MM.1S (cell line): ENCODE measurements at regions not wholly inside any gene's neighbourhood (a gene's known extent, or its start where the extent isn't known, plus 50 kb on each side); places are given as distances from the start of the nearest gene placed in this dataset.

Source experiments
- DNase-seq: peaks from one replicate; pipeline ENCODE4 v3.0.0-alpha.2; 2015
- H2AFZ ChIP-seq: fragments of 300-600 bp; sonication (generic); 2 replicates; pipeline ENCODE4 v1.6.0; 2016; ENCODE audit warnings: antibody characterized with exemption, low read length
- H3F3A ChIP-seq: fragments of 300-600 bp; sonication (generic); 2 replicates; pipeline ENCODE4 v1.6.1; 2016; ENCODE audit warnings: mild to moderate bottlenecking, antibody characterized with exemption, low read length, moderate library complexity, mixed read lengths; ENCODE audit not compliant: insufficient read depth
- H3K27ac ChIP-seq: fragments of 300-600 bp; sonication (generic); 2 replicates; pipeline ENCODE4 v1.5.1; 2016; ENCODE audit warnings: mild to moderate bottlenecking, low read length
- H3K27me3 ChIP-seq: fragments of 300-600 bp; sonication (generic); replicated peaks from 2 replicates; pipeline ENCODE4 v1.6.0; 2016; ENCODE audit warnings: low read length; ENCODE audit not compliant: insufficient read depth
- H3K36me3 ChIP-seq: fragments of 300-600 bp; sonication (generic); replicated peaks from 2 replicates; pipeline ENCODE4 v1.6.1; 2016; ENCODE audit warnings: mild to moderate bottlenecking, low read length, mixed read lengths; ENCODE audit not compliant: insufficient read depth
- H3K4me1 ChIP-seq: fragments of 300-600 bp; sonication (generic); 2 replicates; pipeline ENCODE4 v1.6.1; 2016; ENCODE audit warnings: low read length, mixed read lengths
- H3K4me2 ChIP-seq: fragments of 300-600 bp; sonication (generic); 2 replicates; pipeline ENCODE4 v1.6.0; 2016; ENCODE audit warnings: low read depth, low read length
- H3K4me3 ChIP-seq: fragments of 300-600 bp; sonication (generic); 2 replicates; pipeline ENCODE4 v1.5.1; 2016; ENCODE audit warnings: low read length, mixed read lengths
- H3K79me2 ChIP-seq: fragments of 300-600 bp; sonication (generic); 2 replicates; pipeline ENCODE4 v1.6.1; 2016; ENCODE audit warnings: mixed run types, low read length, mixed read lengths
- H3K9ac ChIP-seq: fragments of 300-600 bp; sonication (generic); 2 replicates; pipeline ENCODE4 v1.6.1; 2016; ENCODE audit warnings: low read length, mixed read lengths
- H3K9me2 ChIP-seq: fragments of 300-600 bp; sonication (generic); replicated peaks from 2 replicates; pipeline ENCODE4 v1.6.1; 2016; ENCODE audit warnings: mild to moderate bottlenecking, low read length, mixed read lengths; ENCODE audit not compliant: insufficient read depth
- H3K9me3 ChIP-seq: fragments of 300-600 bp; sonication (generic); replicated peaks from 2 replicates; pipeline ENCODE4 v1.6.1; 2016; ENCODE audit warnings: mild to moderate bottlenecking, low read length, mixed read lengths; ENCODE audit not compliant: insufficient read depth
- H4K20me1 ChIP-seq: fragments of 300-600 bp; sonication (generic); 2 replicates; pipeline ENCODE4 v1.6.1; 2016; ENCODE audit warnings: mild to moderate bottlenecking, low read length, moderate library complexity, mixed read lengths; ENCODE audit not compliant: insufficient read depth
- CTCF ChIP-seq: fragments of 300-600 bp; sonication (generic); IDR thresholded peaks from 2 replicates; pipeline ENCODE4 v1.5.1; 2016; ENCODE audit warnings: antibody characterized with exemption, low read length, mixed read lengths
- EZH2 ChIP-seq: fragments of 300-600 bp; sonication (generic); optimal IDR thresholded peaks from 2 replicates; pipeline ENCODE3; 2017; ENCODE audit warnings: low read depth, mild to moderate bottlenecking, antibody characterized with exemption, low read length, mixed read lengths
- EZH2phosphoT487 ChIP-seq: fragments of 300-600 bp; sonication (generic); IDR thresholded peaks from 2 replicates; pipeline ENCODE4 v1.6.1; 2018; ENCODE audit warnings: antibody characterized with exemption, low read length

GRCh38 chr6:101042966-101043365 is 161.8 kb upstream of the ASCC3 start:
- no peak overlapping the region for H3K27ac ChIP-seq
- TF ChIP-seq EZH2 (no peak), EZH2phosphoT487 (no peak), CTCF (no peak)

GRCh38 chr6:101058296-101058695 is 177.2 kb upstream of the ASCC3 start:
- no peak overlapping the region for H2AFZ ChIP-seq
- no peaks in the 10 kb centered on the region for H3K79me2 ChIP-seq
- H3K27me3 ChIP-seq: no peaks in the 10 kb centered on the region
- no peak for DNase-seq
- H3K27ac ChIP-seq: no peak overlapping the region
- no peak overlapping the region for H3K4me2 ChIP-seq
- no peak overlapping the region for H3K9ac ChIP-seq
- TF ChIP-seq EZH2phosphoT487: no peak
- no peak for TF ChIP-seq EZH2
- no peaks in the 10 kb centered on the region for H3F3A ChIP-seq
- no peaks in the 10 kb centered on the region for H3K9me3 ChIP-seq
- no peaks in the 10 kb centered on the region for H4K20me1 ChIP-seq
- no peaks in the 10 kb centered on the region for H3K4me1 ChIP-seq
- no peak overlapping the region for H3K4me3 ChIP-seq
- H3K9me2 ChIP-seq: no peaks in the 10 kb centered on the region
- H3K36me3 ChIP-seq: no peaks in the 10 kb centered on the region

More at GRCh38 chr6:101042966-101043365, 161.8 kb upstream of the ASCC3 start:
- no peaks in the 10 kb centered on the region for H3K4me1 ChIP-seq
- no peaks in the 10 kb centered on the region for H3F3A ChIP-seq
- no peaks in the 10 kb centered on the region for H3K9me2 ChIP-seq
- no peaks in the 10 kb centered on the region for H3K36me3 ChIP-seq
- no peaks in the 10 kb centered on the region for H3K9me3 ChIP-seq
- no peaks in the 10 kb centered on the region for H4K20me1 ChIP-seq
- H3K4me3 ChIP-seq: no peak overlapping the region
- H3K4me2 ChIP-seq: no peak overlapping the region
- no peaks in the 10 kb centered on the region for H3K27me3 ChIP-seq
- DNase-seq: no peak
- no peaks in the 10 kb centered on the region for H3K79me2 ChIP-seq
- H2AFZ ChIP-seq: no peak overlapping the region
- H3K9ac ChIP-seq: no peak overlapping the region

GRCh38 chr6:101066481-101066880 is 185.4 kb upstream of the ASCC3 start:
- Histone ChIP-seq H3K9me2 (no peaks in the 10 kb centered on the region), H3K9ac (no peak overlapping the region), H3F3A (no peaks in the 10 kb centered on the region), H3K4me3 (no peak overlapping the region), H3K4me2 (no peak overlapping the region), H3K36me3 (no peaks in the 10 kb centered on the region), H3K9me3 (no peaks in the 10 kb centered on the region), H3K4me1 (no peaks in the 10 kb centered on the region), H3K27ac (no peak overlapping the region), H2AFZ (no peak overlapping the region), H3K27me3 (no peaks in the 10 kb centered on the region), H3K79me2 (no peaks in the 10 kb centered on the region), H4K20me1 (no peaks in the 10 kb centered on the region)
- no peak for DNase-seq
- no peak for TF ChIP-seq EZH2
- no peak for TF ChIP-seq EZH2phosphoT487
- no peak for TF ChIP-seq CTCF

GRCh38 chr6:101069191-101069795 is 188.2 kb upstream of the ASCC3 start:
- no peak overlapping the region for H2AFZ ChIP-seq

More at GRCh38 chr6:101069191-101069795, 188.2 kb upstream of the ASCC3 start:
- Histone ChIP-seq H4K20me1 (no peaks in the 10 kb centered on the region), H3F3A (no peaks in the 10 kb centered on the region), H3K4me2 (no peak overlapping the region), H3K4me3 (no peak overlapping the region), H3K79me2 (no peaks in the 10 kb centered on the region), H3K9ac (no peak overlapping the region), H3K9me3 (no peaks in the 10 kb centered on the region), H3K4me1 (no peaks in the 10 kb centered on the region), H3K27ac (no peak overlapping the region), H3K36me3 (no peaks in the 10 kb centered on the region), H3K9me2 (no peaks in the 10 kb centered on the region), H3K27me3 (no peaks in the 10 kb centered on the region)
- TF ChIP-seq EZH2phosphoT487 (no peak), EZH2 (no peak), CTCF (no peak)
- DNase-seq: no peak
